M059J (cell line): ENCODE measurements at regions not wholly inside any gene's neighbourhood (a gene's known extent, or its start where the extent isn't known, plus 50 kb on each side); places are given as distances from the start of the nearest gene placed in this dataset.
"Not testable (repeated sequence)": the region's sequence is repeated elsewhere in the genome, so short reads cannot be mapped to it uniquely, and the experiment has no call there.

Experiments used
- DNase-seq: peaks from one replicate; pipeline ENCODE4 v3.0.0-alpha.2; 2012; ENCODE audit warnings: low read depth

DNA sequence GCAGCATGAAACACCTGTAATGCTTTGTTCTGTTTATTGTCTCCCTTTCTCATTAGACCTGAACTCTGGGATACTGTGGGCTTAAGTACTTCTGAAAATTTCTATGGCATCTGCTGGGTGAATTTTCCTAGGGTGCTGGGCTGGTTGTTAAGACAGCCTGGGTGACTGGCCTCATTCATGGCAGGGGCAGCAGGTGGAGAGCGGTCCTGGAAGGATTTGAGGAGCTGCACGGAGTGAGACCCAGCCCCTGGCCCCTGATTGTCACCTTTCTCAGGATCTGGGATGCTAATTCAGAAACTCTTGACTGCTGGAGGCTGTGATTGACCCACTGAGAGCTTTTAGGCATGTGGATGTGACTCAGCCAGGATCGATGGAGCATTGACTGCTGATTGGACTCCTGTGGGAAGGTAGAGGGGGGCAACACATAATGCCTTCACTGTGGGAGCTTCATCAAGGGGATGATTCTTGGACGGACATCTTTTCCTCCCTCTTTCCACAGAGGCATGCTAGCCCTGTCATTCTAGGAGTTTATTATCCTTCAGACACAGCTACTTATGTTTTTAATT lies 252.0 kb downstream of the GOLGA6L6 start:
- not testable (repeated sequence) for DNase-seq

DNA sequence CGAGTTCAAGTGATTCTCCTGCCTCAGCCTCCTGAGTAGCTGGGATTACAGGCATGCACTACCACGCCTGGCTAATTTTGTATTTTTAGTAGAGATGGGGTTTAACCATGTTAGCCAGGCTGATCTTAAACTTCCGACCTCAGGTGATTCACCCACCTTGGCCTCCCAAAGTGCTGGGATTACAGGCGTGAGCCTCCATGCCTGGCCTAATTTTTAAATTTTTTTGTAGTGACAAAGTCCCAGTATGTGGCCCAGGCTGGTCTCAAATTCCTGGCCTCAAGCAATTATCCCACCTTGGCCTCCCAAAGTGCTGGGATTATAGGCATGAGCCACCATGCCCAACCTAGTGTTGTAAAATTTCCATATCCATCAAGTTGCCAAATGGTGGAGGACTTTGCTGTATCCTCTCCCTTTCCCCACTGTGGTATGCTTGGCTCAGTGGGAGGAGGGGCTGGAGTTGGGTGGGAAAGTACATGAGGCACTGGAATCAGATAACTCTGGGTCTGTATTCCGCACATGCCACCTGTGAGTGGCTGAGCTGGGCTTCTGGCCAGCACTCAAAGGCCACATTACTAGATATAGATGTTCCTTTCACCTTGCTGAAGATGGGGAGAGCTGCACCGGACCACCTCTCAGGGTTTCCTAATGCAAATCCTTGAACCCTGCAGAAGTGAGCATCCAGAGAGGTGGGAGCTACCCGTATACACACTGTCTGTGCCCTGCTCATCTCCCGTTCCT lies 252.6 kb downstream of the GOLGA6L6 start:
- DNase-seq, result not testable (repeated sequence)

DNA sequence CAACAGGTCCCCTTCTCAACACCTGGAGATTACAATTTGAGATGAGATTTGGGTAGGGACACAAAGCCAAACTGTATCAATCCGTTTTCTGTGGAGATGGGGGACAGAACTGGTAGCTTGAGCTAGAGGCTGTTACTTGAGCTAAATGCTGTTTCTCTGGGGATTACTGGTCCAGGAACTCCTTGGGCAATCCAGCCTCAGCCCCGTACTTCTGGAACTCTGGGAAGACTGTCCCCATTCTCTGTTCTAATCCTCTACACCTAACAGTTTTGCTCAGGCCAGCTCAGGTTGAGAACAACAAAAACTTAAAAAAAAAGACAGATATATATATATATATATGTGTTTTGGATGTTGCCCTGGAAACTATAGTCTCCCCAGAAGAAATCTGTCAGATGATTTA lies 255.0 kb downstream of the GOLGA6L6 start:
- not testable (repeated sequence) for DNase-seq

DNA sequence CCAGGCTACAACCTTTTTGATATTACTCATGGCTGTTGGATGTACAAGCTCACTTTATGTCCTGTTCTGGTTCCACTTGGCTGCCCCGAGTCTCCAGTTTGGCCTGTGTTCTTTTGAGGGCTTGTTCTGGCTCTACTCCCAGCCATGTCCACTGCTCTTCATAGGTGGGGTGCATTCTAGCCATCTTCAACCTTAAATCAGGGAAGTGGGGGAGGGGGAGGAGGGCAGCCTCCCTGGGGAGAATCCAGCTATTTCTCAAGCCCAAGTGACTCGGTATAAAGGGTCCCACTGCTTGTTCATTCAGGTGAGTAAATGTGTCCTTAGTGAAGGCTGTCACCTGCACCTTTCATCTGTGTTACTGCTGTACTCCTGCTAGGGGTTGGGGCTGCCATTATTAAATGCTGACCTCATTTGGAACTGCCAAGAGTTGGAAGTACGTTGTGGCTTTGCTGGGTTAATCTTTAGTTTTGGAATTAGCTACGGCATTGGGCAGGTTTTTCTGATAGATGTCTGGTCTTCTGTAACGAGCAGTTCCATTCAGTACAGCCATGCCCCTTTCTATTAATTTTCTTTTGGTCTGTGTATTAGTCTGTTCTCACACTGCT lies 255.8 kb downstream of the GOLGA6L6 start:
- DNase-seq, result not testable (repeated sequence)

DNA sequence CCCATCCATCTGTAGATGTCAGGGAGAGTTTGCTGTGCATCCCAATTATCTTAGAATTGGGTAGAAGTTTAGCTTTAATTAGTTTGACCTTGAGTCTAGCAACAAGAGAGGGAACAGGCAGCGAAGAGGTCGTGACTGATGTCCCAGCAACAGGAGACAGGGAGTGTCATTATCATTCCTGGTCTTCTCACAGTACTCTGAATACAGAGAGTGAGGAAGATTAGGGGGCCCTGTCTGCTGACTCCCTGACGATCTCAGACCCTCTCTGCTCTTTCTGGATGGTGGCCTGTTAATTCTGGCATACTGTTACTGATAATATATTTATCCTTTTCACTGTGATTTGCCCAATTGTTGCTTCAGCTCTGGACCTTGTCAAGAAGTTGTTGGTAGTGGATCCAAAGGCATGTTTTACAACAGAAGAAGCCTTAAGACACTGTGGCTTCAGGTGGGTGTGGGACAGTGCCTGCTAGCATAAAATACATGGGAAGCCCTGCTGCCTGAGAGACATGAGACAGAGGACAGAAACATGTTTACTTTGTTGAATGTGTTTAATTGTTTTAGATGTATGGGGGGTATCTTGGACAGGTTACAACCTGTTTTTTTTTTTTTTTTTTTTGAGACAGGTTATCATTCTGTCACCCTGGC lies 256.6 kb downstream of the GOLGA6L6 start:
- DNase-seq, result not testable (repeated sequence)

DNA sequence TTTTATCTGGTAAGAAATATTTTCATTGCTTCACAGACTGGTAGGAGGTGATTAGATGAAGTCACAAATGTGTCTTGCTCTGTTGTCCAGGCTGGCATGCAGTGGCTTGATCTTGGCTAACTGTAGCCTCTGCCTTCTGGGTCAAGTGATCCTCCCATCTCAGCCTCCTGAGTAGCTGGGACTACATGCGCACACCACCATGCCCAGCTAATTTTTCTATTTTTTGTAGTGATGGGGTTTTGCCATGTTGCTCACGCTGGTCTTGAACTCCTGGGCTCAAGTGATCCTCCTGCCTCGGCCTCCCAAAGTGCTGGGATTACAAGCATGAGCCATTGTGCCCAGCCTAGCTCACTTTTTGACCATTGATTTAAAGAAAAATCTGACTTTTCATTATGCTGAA lies 257.9 kb downstream of the GOLGA6L6 start:
- DNase-seq, result not testable (repeated sequence)

DNA sequence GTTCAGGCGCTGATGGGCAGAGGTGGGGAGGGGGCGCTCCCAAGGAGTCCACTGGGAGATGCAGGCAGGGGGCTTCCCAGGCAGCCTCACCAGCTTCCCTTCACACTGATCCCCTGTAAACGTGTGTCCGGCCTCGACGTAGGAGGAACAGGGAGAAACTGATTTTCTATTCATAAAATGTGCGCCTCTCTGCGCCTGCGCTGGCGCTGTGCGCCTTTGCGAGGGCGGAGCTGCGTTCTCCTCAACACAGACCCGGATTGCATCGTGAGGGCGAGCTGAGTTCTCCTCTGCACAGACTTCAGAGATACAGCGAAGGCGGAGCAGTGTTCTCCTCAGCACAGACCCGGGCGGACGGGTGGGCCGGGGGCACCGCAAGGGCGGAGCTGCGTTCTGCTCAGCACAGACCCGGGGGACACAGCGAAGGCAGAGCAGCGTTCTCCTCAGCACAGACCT lies 259.1 kb downstream of the GOLGA6L6 start:
- DNase-seq, result not testable (repeated sequence)

DNA sequence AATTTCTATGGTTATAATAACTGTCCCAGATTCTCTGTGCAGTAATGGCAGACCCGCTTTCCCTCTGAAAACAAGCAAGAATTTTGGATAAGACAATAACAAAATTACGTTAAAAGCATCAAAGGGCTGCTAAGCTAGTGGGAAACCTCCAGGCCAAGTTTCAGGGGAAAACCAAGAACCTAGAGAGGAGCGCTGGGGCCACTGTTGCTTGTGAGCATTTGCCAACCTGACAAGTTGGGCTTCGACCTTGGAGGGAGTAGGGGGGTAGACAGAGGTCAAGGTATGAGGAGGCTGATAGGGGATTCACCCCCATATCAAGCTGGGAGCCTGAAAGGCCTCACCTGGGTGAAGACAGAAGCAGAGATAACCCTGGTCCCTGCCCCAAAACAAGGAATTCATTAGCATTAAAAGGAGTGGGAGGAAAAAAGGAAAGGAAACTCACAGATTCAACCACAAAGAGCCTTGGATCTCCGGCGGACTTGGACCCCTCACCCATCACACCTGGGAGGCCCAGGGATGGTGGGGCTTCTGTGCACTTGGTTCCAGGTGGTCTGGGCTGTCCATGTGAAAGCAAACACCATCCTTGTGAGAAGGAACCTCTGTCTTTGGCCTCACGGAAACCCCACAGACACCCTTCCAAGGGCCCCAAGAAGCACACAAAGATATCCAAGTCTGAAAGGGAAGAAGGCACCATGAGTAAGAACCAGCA lies 259.9 kb downstream of the GOLGA6L6 start:
- not testable (repeated sequence) for DNase-seq

DNA sequence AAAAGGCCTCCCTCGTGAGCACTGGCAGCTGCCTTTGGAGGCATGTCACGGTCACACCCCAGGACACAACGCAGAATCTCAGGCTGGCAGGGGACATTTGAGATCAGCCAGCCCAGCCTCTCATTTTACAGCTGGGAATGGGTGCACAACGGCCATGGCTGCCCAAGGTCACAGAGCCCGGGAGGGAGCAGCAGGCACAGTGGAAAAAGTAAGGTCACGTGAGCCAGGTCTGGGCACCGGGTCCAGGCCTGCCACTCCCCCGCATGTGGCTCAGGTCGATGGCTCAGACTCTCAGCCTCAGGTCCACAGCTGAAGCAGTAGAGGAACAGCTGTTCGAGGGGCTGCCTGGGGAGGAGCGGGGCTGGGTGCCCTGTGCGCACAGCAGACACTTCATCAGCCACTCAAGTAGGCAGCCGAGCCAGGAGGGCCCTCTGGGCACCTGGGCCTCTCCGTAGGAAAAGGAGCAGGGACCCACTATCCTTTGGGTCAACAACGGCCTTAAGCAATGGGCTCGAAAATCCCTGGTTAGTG lies 260.6 kb downstream of the GOLGA6L6 start:
- DNase-seq, result no peak

DNA sequence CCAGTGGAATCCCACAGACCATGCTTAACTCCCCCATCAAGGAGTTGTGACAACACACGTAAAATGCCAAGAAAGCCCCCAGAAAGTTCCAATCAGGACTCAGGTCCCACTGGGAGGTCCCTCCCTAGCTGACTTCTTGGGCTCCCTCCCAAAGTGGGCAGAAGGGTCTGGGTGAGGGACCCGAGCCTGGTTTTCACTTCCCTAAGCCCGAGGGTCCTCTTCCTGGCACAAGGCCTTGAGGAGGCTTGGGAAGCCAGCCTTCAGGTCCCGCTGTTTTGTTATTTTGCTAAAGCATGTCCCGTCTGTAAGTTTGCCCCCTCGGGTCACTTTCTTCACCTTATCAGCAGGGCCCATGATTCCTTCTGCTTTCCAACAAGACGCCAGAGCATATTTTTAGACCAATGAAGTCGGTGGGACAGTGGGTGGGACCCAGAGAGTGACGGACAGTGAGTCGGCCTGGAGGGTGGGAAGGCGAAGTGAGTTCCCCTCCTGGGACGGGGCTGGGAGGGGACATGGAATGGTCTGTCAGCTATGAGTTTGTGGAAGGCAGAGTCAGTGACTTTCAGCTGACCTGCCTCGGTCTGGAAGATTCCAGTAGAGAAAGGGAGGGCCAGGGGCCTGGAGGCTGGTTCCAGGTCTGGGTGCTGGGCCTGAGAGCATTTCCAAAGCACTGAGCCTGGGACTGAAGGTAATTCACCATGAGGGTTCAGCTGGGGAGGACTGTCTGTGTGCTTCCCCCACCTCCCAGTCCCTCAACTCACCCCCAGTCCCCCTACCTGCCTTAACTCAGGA lies 261.3 kb downstream of the GOLGA6L6 start:
- DNase-seq, result not testable (repeated sequence)

DNA sequence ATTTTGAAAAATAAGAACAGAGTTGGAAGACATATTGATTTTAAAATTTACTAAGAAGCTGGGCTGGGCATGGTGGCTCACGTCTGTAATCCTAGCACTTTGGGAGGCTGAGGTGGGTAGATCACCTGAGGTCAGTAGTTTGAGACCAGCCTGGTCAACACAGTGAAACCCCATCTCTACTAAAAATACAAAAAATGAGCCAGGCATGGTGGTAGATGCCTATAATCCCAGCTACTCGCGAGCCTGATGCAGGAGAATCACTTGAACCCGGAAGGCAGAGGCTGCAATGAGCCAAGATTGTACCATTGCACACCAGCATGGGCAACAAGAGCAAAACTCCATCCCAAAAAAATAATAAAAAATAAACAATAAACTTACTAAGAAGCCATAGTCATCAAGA lies 262.5 kb downstream of the GOLGA6L6 start:
- not testable (repeated sequence) for DNase-seq

DNA sequence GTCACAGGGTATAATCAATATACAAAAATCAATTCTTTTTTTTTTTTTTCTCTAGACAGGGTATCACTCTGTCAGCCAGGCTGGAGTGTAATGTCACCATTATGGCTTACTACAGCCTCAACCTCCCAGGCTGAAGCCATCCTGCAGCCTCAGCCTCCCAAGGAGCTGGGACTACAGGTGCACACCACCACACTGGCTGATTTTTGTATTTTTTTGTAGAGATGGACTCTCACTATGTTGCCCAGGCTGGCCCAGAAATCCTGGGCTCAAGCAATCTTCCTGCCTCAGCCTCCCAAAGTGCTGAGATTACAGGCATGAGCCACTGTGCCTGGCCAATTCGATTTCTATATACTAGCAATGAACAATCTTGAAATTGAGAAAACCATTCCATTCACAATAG lies 263.2 kb downstream of the GOLGA6L6 start:
- not testable (repeated sequence) for DNase-seq

DNA sequence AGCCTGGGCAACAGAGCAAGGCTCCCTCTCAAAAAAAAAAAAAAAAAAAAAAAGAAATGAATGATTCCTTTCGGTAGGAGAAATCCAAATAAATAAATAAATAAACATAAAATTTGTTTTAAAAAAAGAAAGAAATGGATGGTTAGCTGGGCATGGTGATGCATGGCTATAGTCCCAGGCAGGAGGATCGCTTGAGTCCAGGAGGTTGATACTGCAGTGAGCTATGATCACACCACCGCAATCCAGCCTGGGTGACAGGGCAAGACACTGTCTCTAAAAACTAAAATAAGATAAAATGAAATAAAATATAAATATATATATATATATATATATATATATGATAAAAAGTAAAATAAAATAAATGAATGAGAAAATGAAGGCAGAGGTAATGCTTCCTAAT lies 264.1 kb downstream of the GOLGA6L6 start:
- not testable (repeated sequence) for DNase-seq

DNA sequence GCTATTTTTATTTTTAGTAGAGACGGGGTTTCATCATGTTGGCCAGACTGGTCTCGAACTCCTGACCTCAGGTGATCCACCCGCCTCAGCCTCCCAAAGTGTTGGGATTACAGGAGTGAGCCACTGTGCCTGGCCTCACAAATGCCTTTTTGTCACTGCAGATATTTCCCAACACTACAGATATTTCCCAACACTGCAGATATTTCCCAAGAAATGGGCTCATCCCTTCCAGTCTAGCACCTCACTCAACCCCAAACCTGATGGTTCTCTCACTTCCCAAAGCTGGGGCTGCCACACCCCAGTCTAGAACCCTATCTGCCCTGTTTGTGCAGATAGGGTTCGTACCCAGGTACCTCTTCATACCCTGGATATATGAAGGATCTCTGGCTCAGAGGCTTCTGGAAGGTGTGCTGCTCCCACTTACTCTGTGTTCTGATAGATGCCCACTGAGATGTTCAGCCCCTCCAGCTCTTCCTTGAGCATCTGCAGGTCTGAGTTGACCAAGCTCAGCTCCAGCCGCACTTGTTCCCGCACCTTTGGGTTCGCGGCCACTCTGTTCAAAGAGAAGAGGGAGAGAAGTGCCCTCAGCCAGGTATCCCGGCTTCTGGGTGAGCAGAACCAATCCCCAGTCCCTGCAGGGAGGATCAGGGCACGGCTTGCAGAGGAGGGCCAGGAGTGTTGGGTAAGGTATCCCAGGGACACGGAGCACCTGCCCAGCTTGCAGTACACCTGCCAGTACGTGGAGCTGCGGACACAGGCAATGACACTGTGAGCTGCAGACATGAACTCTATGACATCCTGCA lies 265.1 kb downstream of the GOLGA6L6 start:
- DNase-seq, result not testable (repeated sequence)

DNA sequence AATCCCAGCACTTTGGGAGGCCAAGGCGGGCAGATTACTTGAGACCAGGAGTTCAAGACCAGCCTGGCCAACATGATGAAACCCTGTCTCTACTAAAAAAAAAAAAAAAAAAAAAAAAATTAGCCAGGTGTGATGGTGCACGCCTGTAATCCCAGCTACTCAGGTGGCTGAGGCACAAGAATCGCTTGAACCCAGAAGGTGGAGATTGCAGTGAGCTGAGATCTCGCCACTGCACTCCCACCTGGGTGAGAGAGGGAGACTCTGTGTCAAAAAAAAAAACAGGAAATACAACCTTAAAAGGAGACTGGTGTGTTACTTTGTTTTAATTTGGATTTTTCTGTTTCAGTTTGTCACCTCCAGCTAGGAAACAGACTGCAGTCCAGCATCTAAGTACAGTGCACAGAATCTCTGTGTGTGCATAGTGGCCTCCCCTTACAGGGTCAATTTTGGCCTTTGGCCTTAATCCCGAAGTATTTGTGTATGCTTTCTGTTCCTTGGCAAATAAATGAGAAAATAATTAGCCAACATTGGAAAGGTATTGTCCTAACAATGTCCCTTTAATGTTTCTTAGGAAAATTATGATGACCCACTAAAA lies 266.1 kb downstream of the GOLGA6L6 start:
- DNase-seq, result not testable (repeated sequence)

DNA sequence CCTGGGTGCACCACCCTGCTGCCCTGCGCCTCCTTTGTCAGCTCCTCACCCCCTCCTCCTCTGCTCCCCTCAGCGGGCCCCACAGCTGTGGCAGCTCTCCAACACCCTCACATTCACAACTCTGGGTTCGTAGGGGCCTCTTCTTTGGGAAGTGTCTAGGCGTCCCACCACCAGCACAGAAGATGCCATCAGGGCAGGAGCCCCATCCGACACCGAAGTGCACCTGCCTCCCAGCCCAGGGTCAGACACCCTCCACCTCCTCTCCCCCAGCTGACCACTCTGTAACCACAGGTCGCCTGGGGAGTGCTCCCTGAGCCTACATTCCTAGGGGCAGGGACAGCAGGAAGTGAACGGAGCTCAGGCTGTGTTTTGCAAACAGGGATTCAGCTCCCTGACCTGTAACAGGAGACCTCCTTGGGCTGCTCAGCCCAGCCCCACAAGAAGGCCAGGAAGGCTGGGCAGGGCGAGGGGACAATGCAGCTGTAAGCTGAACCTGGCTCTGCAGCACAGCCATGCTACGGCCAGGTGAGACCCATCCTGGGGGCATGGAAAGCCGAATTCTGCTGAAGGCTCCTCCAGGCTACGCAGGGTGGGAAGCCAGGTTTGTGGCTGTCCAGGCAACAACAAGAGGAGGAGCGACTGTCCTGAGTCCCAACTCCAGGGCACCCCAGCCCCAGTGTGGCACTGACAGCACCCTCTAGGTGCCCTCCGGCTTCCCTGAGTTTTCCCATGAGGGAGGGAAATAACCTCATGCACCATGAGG lies 269.0 kb downstream of the GOLGA6L6 start:
- DNase-seq, result no peak

DNA sequence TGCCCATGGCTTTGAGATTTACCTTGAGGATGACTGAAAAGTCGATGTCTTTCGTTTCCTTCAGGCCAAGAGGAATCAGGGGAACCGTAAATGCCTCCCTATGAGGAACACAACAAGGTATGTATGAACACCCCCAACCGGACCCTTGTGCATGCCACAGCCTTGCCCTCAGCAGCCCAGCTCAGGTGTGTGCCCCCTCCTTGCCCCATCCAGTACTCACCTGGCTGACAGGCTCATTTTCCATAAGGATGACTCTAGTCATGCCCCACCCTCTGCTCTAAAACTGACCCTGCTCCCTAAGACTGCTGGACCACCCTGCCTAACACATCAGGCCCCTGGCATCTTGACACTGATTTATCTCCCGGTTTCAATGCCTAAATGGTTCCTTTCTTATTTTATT lies 270.0 kb downstream of the GOLGA6L6 start:
- no peak for DNase-seq

DNA sequence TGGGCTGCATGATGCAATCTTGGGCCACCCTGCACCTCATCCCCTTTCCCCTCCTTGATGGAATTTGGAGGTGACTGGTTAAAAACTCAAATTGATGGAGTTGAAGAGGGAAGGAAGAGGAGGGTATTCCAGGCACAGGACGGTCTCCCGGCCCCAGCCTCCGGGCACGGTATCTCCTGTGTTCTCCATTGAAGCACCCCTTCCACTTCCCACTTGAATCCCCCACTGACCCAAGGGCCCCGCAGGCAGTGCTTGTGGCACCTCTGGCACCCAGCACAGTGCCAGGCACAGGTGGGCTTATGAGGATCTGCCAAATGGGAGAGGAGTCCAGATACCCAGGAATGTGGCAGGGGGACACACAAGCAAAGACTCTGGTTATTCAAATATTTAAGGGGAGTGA lies 271.6 kb downstream of the GOLGA6L6 start:
- not testable (repeated sequence) for DNase-seq

DNA sequence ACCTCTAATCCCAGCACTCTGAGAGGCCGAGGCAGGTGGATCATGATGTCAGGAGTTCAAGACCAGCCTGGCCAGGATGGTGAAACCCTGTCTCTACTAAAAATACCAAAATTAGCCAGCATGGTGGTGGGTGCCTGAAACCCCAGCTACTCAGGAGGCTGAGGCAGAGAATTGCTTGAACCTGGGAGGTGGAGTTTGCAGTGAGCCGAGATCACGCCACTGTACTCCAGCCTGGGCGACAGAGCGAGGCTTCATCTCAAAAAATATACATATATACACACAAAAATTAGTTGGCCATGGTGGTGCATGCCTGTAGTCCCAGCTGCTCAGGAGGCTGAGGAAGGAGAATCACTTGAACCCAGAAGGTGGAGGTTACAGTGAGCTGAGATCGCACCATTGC lies 273.6 kb downstream of the GOLGA6L6 start:
- not testable (repeated sequence) for DNase-seq
